ENCODE measurements at regions not wholly inside any gene's neighbourhood (a gene's known extent, or its start where the extent isn't known, plus 50 kb on each side); places are given as distances from the start of the nearest gene placed in this dataset.

DNA sequence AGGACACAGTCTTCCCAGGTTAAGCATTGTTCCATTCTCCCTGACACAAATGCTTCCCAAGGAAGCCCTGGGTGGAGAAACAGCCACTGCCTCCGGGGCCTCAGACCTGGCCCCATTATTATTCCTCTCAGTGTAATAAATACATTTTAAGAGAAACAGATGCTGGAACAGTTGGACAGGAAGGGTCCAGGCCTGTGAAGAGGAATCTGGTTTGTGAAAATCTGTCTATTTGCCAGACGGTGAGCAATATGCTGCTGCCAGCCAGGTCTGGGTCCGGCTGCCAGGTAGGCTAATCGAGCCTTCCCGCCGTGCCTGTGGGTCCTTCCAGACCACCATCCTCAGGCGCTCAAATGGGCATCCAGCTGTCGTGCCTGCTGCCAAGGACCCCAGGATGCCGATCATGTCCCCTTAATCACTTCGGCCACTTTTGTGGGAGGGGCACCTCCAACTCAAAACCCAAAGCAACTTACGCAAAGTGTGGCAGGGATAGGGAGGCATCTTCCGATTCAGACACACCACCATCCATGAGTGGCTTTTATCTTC, 528.4 kb downstream of the MIAT start:
- Histone ChIP-seq H3K27ac (no peak overlapping the region), H3K4me1 (no peaks in the 10 kb centered on the region), H3K27me3 (no peaks in the 10 kb centered on the region), H3K36me3 (no peaks in the 10 kb centered on the region), H3K4me3 (no peak overlapping the region), H3K9me3 (no peaks in the 10 kb centered on the region)
- TF ChIP-seq POLR2AphosphoS5 (IDR thresholded peaks at IDR 0.05; ENCODE audit: insufficient read depth in 1 of 2, low read depth in 1 of 2) = no peak
- TF ChIP-seq POLR2A (IDR thresholded peaks at IDR 0.05) = no peak
- TF ChIP-seq, protein P1, sequence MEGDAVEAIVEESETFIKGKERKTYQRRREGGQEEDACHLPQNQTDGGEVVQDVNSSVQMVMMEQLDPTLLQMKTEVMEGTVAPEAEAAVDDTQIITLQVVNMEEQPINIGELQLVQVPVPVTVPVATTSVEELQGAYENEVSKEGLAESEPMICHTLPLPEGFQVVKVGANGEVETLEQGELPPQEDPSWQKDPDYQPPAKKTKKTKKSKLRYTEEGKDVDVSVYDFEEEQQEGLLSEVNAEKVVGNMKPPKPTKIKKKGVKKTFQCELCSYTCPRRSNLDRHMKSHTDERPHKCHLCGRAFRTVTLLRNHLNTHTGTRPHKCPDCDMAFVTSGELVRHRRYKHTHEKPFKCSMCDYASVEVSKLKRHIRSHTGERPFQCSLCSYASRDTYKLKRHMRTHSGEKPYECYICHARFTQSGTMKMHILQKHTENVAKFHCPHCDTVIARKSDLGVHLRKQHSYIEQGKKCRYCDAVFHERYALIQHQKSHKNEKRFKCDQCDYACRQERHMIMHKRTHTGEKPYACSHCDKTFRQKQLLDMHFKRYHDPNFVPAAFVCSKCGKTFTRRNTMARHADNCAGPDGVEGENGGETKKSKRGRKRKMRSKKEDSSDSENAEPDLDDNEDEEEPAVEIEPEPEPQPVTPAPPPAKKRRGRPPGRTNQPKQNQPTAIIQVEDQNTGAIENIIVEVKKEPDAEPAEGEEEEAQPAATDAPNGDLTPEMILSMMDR (IDR thresholded peaks at IDR 0.05) = no peak
- DNase-seq (ENCODE audit: extremely low spot score in 2 of 2) = peak in 1 of 2 donors; percentile 42
- intact Hi-C loops (cut with DNase I) = no loop called here

DNA sequence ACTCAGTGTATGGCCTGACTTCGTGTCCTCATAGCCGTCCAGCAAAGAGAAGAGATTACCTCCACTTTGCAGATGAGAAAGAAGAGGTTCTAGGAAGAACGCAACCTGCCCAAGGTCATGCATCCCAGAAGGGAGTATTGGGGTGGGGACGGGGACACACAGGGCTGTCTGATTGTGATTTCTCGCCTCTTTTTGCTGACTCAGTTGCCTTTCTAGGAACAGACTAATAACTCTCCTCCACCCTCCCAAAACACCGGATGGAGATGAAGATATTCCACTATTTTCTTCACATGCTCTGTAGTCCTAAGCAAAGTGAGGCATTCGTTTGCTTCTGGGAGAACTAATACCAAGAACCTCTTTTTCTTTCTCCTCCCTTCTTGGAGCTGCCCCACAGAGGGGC, 529.3 kb downstream of the MIAT start:
- Histone ChIP-seq H3K4me1 (no peaks in the 10 kb centered on the region), H3K9me3 (no peaks in the 10 kb centered on the region), H3K36me3 (no peaks in the 10 kb centered on the region), H3K4me3 (no peak overlapping the region), H3K27me3 (no peaks in the 10 kb centered on the region), H3K27ac (no peak overlapping the region)
- intact Hi-C loops (cut with DNase I) = no loop called here
- TF ChIP-seq, protein P1 (IDR thresholded peaks at IDR 0.05) = no peak
- DNase-seq (ENCODE audit: extremely low spot score in 2 of 2) = peak; percentile 12 to 56

GRCh38 chr22:27192135-27192829, 534.9 kb downstream of the MIAT start:
- no peak for TF ChIP-seq POLR2A (IDR thresholded peaks at IDR 0.05)
- TF ChIP-seq, protein P1 (IDR thresholded peaks at IDR 0.05) = no peak
- no peak for TF ChIP-seq POLR2AphosphoS5 (IDR thresholded peaks at IDR 0.05; ENCODE audit: insufficient read depth in 1 of 2, low read depth in 1 of 2)
- Histone ChIP-seq H3K4me1 (no peaks in the 10 kb centered on the region), H3K27me3 (no peaks in the 10 kb centered on the region), H3K36me3 (no peaks in the 10 kb centered on the region), H3K9me3 (no peaks in the 10 kb centered on the region), H3K4me3 (no peak overlapping the region), H3K27ac (no peak overlapping the region)
- no peak for DNase-seq (ENCODE audit: extremely low spot score in 2 of 2)
- intact Hi-C loops (cut with DNase I) = no loop called here

GRCh38 chr22:27193215-27193614, 535.8 kb downstream of the MIAT start:
- TF ChIP-seq POLR2AphosphoS5 (IDR thresholded peaks at IDR 0.05; ENCODE audit: insufficient read depth in 1 of 2, low read depth in 1 of 2) (no peak), POLR2A (IDR thresholded peaks at IDR 0.05) (no peak)
- TF ChIP-seq, protein P1 (IDR thresholded peaks at IDR 0.05) = no peak
- intact Hi-C loops (cut with DNase I) = no loop called here
- H3K4me1 ChIP-seq = no peaks in the 10 kb centered on the region
- H3K9me3 ChIP-seq = no peaks in the 10 kb centered on the region
- H3K4me3 ChIP-seq = no peak overlapping the region
- DNase-seq (ENCODE audit: extremely low spot score in 2 of 2) = no peak
- H3K27me3 ChIP-seq = no peaks in the 10 kb centered on the region
- H3K36me3 ChIP-seq = no peaks in the 10 kb centered on the region
- H3K27ac ChIP-seq = no peak overlapping the region

GRCh38 chr22:27193636-27194035, 536.2 kb downstream of the MIAT start:
- TF ChIP-seq, protein P1 (IDR thresholded peaks at IDR 0.05) = no peak
- TF ChIP-seq POLR2AphosphoS5 (IDR thresholded peaks at IDR 0.05; ENCODE audit: insufficient read depth in 1 of 2, low read depth in 1 of 2) (no peak), POLR2A (IDR thresholded peaks at IDR 0.05) (no peak)
- H3K27ac ChIP-seq = no peak overlapping the region
- no peaks in the 10 kb centered on the region for H3K4me1 ChIP-seq
- H3K9me3 ChIP-seq = no peaks in the 10 kb centered on the region
- DNase-seq (ENCODE audit: extremely low spot score in 2 of 2) = peak in 1 of 2 donors; percentile 34
- H3K4me3 ChIP-seq = no peak overlapping the region
- intact Hi-C loops (cut with DNase I) = no loop called here
- H3K27me3 ChIP-seq = no peaks in the 10 kb centered on the region
- H3K36me3 ChIP-seq = no peaks in the 10 kb centered on the region

Data from vagina (tissue), 2 donors.